ENCODE measurements at regions not wholly inside any gene's neighbourhood (a gene's known extent, or its start where the extent isn't known, plus 50 kb on each side); places are given as distances from the start of the nearest gene placed in this dataset.

DNA sequence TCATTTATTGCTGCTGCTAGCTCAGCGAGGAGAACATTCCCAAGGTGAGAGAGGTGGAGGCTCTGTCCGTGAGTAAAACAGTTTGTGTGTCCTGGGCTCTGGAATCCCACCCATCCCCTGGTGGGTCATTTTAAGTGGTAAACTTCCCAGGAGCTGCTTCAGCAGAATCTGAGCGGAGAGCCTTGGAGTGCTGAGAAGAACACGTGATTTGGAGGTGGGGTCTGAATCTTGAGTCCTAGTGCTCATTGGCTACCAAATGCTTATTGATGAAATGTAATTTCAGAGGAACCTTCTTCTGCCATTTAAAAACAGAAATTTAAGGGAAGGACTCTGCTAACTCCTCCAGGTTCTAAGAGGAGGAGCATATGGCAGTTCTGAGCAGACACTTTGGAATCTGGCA, 132.4 kb downstream of the CDH26 start (continued):
- TF ChIP-seq, protein P1, sequence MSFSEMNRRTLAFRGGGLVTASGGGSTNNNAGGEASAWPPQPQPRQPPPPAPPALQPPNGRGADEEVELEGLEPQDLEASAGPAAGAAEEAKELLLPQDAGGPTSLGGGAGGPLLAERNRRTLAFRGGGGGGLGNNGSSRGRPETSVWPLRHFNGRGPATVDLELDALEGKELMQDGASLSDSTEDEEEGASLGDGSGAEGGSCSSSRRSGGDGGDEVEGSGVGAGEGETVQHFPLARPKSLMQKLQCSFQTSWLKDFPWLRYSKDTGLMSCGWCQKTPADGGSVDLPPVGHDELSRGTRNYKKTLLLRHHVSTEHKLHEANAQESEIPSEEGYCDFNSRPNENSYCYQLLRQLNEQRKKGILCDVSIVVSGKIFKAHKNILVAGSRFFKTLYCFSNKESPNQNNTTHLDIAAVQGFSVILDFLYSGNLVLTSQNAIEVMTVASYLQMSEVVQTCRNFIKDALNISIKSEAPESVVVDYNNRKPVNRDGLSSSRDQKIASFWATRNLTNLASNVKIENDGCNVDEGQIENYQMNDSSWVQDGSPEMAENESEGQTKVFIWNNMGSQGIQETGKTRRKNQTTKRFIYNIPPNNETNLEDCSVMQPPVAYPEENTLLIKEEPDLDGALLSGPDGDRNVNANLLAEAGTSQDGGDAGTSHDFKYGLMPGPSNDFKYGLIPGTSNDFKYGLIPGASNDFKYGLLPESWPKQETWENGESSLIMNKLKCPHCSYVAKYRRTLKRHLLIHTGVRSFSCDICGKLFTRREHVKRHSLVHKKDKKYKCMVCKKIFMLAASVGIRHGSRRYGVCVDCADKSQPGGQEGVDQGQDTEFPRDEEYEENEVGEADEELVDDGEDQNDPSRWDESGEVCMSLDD (tag by site-specific recombination; IDR thresholded peaks at IDR 0.05) = no peak
- TF ChIP-seq ZNF16 (tag by site-specific recombination; IDR thresholded peaks at IDR 0.05; ENCODE audit: low read depth) (no peak), ZFP3 (tag by site-specific recombination; IDR thresholded peaks at IDR 0.05; ENCODE audit: low read depth) (no peak), GLIS1 (tag by site-specific recombination; IDR thresholded peaks at IDR 0.05) (no peak), ZNF549 (tag by site-specific recombination; IDR thresholded peaks at IDR 0.05) (no peak), ZNF677 (tag by site-specific recombination; IDR thresholded peaks at IDR 0.05) (no peak), ZNF175 (tag by site-specific recombination; IDR thresholded peaks at IDR 0.05) (no peak), SP3 (tag by site-specific recombination; IDR thresholded peaks at IDR 0.05) (no peak)
- TF ChIP-seq, protein P2, sequence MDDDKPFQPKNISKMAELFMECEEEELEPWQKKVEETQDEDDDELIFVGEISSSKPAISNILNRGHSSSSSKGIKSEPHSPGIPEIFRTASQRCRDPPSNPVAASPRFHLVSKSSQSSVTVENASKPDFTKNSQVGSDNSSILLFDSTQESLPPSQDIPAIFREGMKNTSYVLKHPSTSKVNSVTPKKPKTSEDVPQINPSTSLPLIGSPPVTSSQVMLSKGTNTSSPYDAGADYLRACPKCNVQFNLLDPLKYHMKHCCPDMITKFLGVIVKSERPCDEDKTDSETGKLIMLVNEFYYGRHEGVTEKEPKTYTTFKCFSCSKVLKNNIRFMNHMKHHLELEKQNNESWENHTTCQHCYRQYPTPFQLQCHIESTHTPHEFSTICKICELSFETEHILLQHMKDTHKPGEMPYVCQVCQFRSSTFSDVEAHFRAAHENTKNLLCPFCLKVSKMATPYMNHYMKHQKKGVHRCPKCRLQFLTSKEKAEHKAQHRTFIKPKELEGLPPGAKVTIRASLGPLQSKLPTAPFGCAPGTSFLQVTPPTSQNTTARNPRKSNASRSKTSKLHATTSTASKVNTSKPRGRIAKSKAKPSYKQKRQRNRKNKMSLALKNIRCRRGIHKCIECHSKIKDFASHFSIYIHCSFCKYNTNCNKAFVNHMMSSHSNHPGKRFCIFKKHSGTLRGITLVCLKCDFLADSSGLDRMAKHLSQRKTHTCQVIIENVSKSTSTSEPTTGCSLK (tag by site-specific recombination; IDR thresholded peaks at IDR 0.05) = no peak

DNA sequence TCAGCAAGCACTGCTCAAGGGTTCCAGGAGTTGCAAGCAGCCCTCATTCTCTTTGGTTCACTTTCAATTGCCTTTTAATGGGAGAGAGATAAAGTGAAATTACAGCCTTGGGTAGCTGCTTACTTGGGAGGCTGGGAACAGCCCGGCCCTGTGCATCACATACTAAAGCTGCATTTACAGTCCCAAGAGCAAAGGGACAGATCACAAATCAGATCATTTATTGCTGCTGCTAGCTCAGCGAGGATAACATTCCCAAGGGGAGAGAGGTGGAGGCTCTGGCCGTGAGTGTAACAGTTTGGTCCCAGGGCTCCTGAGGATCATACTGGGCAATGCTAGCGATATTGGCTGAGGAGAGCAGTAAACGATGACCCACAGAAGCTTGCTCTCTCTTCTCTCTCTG, 133.1 kb downstream of the CDH26 start:
- H3K27ac ChIP-seq (ENCODE audit: extremely low read depth, low read depth, low read length) = no peak overlapping the region
- TF ChIP-seq ZNF391 (tag by site-specific recombination; IDR thresholded peaks at IDR 0.05; ENCODE audit: borderline replicate concordance, low read depth) (no peak), ZNF660 (tag by site-specific recombination; IDR thresholded peaks at IDR 0.05) (no peak), ZNF24 (tag by site-specific recombination; IDR thresholded peaks at IDR 0.05) (no peak), ZNF792 (tag by site-specific recombination; IDR thresholded peaks at IDR 0.05) (no peak), ZNF548 (tag by site-specific recombination; IDR thresholded peaks at IDR 0.05) (no peak), SCRT2 (tag by site-specific recombination; IDR thresholded peaks at IDR 0.05) (no peak), ZNF791 (tag by site-specific recombination; IDR thresholded peaks at IDR 0.05) (no peak)
- TF ChIP-seq, protein P3, sequence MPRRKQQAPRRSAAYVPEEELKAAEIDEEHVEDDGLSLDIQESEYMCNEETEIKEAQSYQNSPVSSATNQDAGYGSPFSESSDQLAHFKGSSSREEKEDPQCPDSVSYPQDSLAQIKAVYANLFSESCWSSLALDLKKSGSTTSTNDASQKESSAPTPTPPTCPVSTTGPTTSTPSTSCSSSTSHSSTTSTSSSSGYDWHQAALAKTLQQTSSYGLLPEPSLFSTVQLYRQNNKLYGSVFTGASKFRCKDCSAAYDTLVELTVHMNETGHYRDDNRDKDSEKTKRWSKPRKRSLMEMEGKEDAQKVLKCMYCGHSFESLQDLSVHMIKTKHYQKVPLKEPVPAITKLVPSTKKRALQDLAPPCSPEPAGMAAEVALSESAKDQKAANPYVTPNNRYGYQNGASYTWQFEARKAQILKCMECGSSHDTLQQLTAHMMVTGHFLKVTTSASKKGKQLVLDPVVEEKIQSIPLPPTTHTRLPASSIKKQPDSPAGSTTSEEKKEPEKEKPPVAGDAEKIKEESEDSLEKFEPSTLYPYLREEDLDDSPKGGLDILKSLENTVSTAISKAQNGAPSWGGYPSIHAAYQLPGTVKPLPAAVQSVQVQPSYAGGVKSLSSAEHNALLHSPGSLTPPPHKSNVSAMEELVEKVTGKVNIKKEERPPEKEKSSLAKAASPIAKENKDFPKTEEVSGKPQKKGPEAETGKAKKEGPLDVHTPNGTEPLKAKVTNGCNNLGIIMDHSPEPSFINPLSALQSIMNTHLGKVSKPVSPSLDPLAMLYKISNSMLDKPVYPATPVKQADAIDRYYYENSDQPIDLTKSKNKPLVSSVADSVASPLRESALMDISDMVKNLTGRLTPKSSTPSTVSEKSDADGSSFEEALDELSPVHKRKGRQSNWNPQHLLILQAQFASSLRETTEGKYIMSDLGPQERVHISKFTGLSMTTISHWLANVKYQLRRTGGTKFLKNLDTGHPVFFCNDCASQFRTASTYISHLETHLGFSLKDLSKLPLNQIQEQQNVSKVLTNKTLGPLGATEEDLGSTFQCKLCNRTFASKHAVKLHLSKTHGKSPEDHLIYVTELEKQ (tag by site-specific recombination; IDR thresholded peaks at IDR 0.05; ENCODE audit: borderline replicate concordance) = no peak
- TF ChIP-seq, protein P4, sequence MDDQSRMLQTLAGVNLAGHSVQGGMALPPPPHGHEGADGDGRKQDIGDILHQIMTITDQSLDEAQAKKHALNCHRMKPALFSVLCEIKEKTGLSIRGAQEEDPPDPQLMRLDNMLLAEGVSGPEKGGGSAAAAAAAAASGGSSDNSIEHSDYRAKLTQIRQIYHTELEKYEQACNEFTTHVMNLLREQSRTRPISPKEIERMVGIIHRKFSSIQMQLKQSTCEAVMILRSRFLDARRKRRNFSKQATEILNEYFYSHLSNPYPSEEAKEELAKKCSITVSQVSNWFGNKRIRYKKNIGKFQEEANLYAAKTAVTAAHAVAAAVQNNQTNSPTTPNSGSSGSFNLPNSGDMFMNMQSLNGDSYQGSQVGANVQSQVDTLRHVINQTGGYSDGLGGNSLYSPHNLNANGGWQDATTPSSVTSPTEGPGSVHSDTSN (CRISPR knock-in tag; IDR thresholded peaks at IDR 0.05) = no peak
- TF ChIP-seq, protein P5, sequence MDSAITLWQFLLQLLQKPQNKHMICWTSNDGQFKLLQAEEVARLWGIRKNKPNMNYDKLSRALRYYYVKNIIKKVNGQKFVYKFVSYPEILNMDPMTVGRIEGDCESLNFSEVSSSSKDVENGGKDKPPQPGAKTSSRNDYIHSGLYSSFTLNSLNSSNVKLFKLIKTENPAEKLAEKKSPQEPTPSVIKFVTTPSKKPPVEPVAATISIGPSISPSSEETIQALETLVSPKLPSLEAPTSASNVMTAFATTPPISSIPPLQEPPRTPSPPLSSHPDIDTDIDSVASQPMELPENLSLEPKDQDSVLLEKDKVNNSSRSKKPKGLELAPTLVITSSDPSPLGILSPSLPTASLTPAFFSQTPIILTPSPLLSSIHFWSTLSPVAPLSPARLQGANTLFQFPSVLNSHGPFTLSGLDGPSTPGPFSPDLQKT (IDR thresholded peaks at IDR 0.05; ENCODE audit: borderline replicate concordance, low read depth, low read length) = no peak
- no peak overlapping the region for H3K4me3 ChIP-seq (ENCODE audit: low read depth, low read length)
- ChIA-PET CTCF (no interaction called here), POLR2A (no interaction called here)
- H3K36me3 ChIP-seq (ENCODE audit: control insufficient read depth in 2 of 2, insufficient read depth in 1 of 2, low read length in 2 of 2) = no peaks in the 10 kb centered on the region
- H3K4me1 ChIP-seq (ENCODE audit: control insufficient read depth, insufficient read depth, low read length) = no peaks in the 10 kb centered on the region
- no peaks in the 10 kb centered on the region; the same call in 1 of the 2 replicates for H3K9me3 ChIP-seq (ENCODE audit: control insufficient read depth, insufficient read depth, low read depth, low read length)

All from HEK293 (cell line).